Type B pancreatic cell (in vitro differentiated cells): ENCODE measurements at regions not wholly inside any gene's neighbourhood (a gene's known extent, or its start where the extent isn't known, plus 50 kb on each side); places are given as distances from the start of the nearest gene placed in this dataset.

ENCODE experiments used
- DNase-seq: peaks from one replicate; pipeline ENCODE4 v3.0.0; 2021; ENCODE audit warnings: mixed read lengths; ENCODE audit not compliant: unreplicated experiment; ENCODE audit errors: extremely low spot score
- H3K27ac Mint-ChIP-seq: 2 replicates; pipeline ENCODE4 v1.8.0; 2021; ENCODE audit warnings: mild to moderate bottlenecking, mixed read lengths
- H3K27me3 Mint-ChIP-seq: 2 replicates; pipeline ENCODE4 v1.8.0; 2021; ENCODE audit warnings: mixed read lengths
- H3K36me3 Mint-ChIP-seq: 2 replicates; pipeline ENCODE4 v1.8.0; 2021; ENCODE audit warnings: mixed read lengths
- H3K4me1 Mint-ChIP-seq: one replicate; pipeline ENCODE4 v1.8.0; 2021; ENCODE audit warnings: mixed read lengths; ENCODE audit not compliant: unreplicated experiment
- H3K4me3 Mint-ChIP-seq: 2 replicates; pipeline ENCODE4 v1.8.0; 2021; ENCODE audit warnings: mild to moderate bottlenecking, mixed read lengths
- H3K9me3 Mint-ChIP-seq: 2 replicates; pipeline ENCODE4 v1.8.0; 2021; ENCODE audit warnings: mixed read lengths
- CTCF ChIP-seq: fragments of 200-600 bp; sonication (generic); conservative IDR thresholded peaks from 2 replicates; pipeline ENCODE4 v1.5.0; 2021; ENCODE audit warnings: antibody characterized with exemption, mild to moderate bottlenecking

DNA sequence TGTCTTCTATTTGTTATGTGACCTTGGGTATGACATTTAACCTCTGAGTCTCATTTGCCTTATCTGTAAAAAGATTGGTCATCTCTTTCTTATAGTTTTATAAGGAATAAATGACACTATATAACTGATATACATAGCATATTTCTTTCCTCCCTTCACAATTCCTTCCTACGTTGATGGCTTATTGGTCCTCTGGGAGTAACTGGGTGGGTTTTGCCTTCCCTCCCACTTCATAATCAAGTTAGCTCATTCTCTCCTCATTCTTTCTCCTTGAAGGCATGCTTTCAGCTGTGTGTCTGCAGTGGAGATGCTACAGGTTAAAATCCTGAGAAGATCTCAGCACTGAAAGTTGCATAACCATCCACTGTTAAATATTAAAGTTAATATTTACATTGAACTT lies 382.4 kb downstream of the TMEM38B start:
- H3K36me3 Mint-ChIP-seq = no peaks in the 10 kb centered on the region
- H3K27ac Mint-ChIP-seq = no peak overlapping the region
- H3K4me1 Mint-ChIP-seq = peaks cover 10% of the 10 kb centered on the region
- H3K9me3 Mint-ChIP-seq = peaks cover 10% of the 10 kb centered on the region
- DNase-seq = no peak
- no peak for TF ChIP-seq CTCF
- H3K27me3 Mint-ChIP-seq = no peaks in the 10 kb centered on the region
- no peak overlapping the region for H3K4me3 Mint-ChIP-seq

GRCh38 chr9:106077731-106078130 lies 383.4 kb downstream of the TMEM38B start:
- no peak overlapping the region for H3K27ac Mint-ChIP-seq
- no peaks in the 10 kb centered on the region for H3K36me3 Mint-ChIP-seq
- no peak for TF ChIP-seq CTCF
- no peak overlapping the region for H3K4me3 Mint-ChIP-seq
- H3K4me1 Mint-ChIP-seq = peaks cover 10% of the 10 kb centered on the region
- no peak for DNase-seq
- no peaks in the 10 kb centered on the region for H3K27me3 Mint-ChIP-seq
- peaks cover 8% of the 10 kb centered on the region for H3K9me3 Mint-ChIP-seq

DNA sequence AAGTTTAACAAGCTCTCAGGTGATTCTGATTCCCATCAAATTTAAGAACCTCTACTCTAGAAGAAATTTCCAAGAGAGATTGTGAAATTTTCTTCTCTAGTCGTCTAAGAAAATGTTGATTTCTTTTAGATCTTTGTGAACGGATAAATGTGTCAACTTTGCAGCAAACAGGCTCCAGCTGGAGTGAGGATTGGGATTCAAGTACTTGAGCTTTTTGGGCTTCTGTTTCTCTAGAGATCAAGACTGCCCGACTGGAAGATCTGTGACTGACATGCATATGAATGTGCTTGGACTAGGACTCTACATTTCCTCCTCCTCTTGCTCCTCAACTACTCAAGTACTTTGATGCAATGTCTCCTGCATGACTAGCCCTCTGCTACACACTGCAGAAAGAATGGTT lies 388.3 kb downstream of the TMEM38B start:
- Mint-ChIP-seq H3K27me3 (no peaks in the 10 kb centered on the region), H3K27ac (no peak overlapping the region), H3K9me3 (no peaks in the 10 kb centered on the region), H3K4me3 (no peak overlapping the region), H3K4me1 (peaks cover 3% of the 10 kb centered on the region), H3K36me3 (no peaks in the 10 kb centered on the region)
- DNase-seq = no peak
- TF ChIP-seq CTCF = no peak

DNA sequence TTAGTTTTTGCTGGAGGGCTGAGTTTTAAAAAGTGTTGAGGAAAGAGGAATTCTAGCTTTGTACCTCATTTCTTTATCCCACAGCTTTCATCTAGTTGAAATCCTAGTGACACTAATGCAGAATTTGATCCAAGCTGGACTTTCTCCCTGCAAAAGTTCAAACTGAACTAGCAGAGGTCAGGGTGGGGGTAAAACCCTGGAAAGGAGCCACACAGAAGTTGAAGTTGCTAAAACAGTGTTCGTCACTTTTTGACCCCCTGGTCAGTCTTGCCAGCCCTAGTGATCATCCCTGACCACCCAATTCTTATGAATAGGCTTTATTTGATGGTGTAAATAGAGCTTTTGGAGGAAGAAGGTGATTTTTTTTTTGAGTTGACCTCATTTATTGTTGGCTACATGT lies 390.4 kb downstream of the TMEM38B start:
- Mint-ChIP-seq H3K27ac (no peak overlapping the region), H3K36me3 (no peaks in the 10 kb centered on the region), H3K27me3 (no peaks in the 10 kb centered on the region), H3K9me3 (peaks cover 7% of the 10 kb centered on the region), H3K4me3 (no peak overlapping the region), H3K4me1 (no peaks in the 10 kb centered on the region)
- TF ChIP-seq CTCF = no peak
- DNase-seq = no peak

- TF ChIP-seq CTCF = no peak
- peaks cover 8% of the 10 kb centered on the region for H3K9me3 Mint-ChIP-seq
- H3K4me3 Mint-ChIP-seq = no peak overlapping the region
- DNase-seq = no peak
- no peaks in the 10 kb centered on the region for H3K36me3 Mint-ChIP-seq
- no peaks in the 10 kb centered on the region for H3K4me1 Mint-ChIP-seq
- H3K27me3 Mint-ChIP-seq = no peaks in the 10 kb centered on the region
- no peak overlapping the region for H3K27ac Mint-ChIP-seq
Observed at GRCh38 chr9:106085479-106085878, 391.1 kb downstream of the TMEM38B start.

- no peaks in the 10 kb centered on the region for H3K36me3 Mint-ChIP-seq
- TF ChIP-seq CTCF = no peak
Observed at GRCh38 chr9:106092083-106092482, 397.7 kb downstream of the TMEM38B start.

More at GRCh38 chr9:106092083-106092482, 397.7 kb downstream of the TMEM38B start:
- Mint-ChIP-seq H3K4me1 (no peaks in the 10 kb centered on the region), H3K4me3 (no peak overlapping the region), H3K27me3 (no peaks in the 10 kb centered on the region), H3K9me3 (peaks cover 13% of the 10 kb centered on the region), H3K27ac (no peak overlapping the region)
- DNase-seq = no peak
